SK-N-SH treated with all-trans-retinoic acid at 6 μM for 48 hours (cell line): ENCODE measurements at regions not wholly inside any gene's neighbourhood (a gene's known extent, or its start where the extent isn't known, plus 50 kb on each side); places are given as distances from the start of the nearest gene placed in this dataset.
"Not testable (repeated sequence)": the region's sequence is repeated elsewhere in the genome, so short reads cannot be mapped to it uniquely, and the experiment has no call there.

ENCODE experiments used
- ATAC-seq: fragments of 200-7000 bp; cut with Tn5 transposase; 3 replicates; pipeline ENCODE4 v1.9.1; 2020; ENCODE audit warnings: mild to moderate bottlenecking, moderate library complexity
- ARNTL ChIP-seq: fragments of 450-650 bp; formaldehyde crosslinking; IDR thresholded peaks from 2 replicates; pipeline ENCODE4 v1.5.0; 2020; ENCODE audit warnings: low read depth, mild to moderate bottlenecking, moderate library complexity, borderline replicate concordance
- BACH2 ChIP-seq: fragments of 250-450 bp; sonication (Bioruptor Pico); IDR thresholded peaks from 2 replicates; pipeline ENCODE4 v1.9.0; 2021; ENCODE audit warnings: mild to moderate bottlenecking, borderline replicate concordance
- CREB5 ChIP-seq: fragments of 250-450 bp; sonication (Bioruptor Pico); IDR thresholded peaks from 2 replicates; pipeline ENCODE4 v1.5.1; 2020; ENCODE audit warnings: low read depth, mild to moderate bottlenecking, moderate library complexity
- CSDC2 ChIP-seq: fragments of 250-450 bp; sonication (Bioruptor Pico); IDR thresholded peaks from 2 replicates; pipeline ENCODE4 v1.5.0; 2020; ENCODE audit warnings: mild to moderate bottlenecking, moderate library complexity
- CSRNP3 ChIP-seq: fragments of 250-450 bp; sonication (Bioruptor Pico); IDR thresholded peaks from 2 replicates; pipeline ENCODE4 v1.5.1; 2021; ENCODE audit warnings: mild to moderate bottlenecking, moderate library complexity
- ESRRG ChIP-seq: fragments of 250-450 bp; sonication (Bioruptor Pico); IDR thresholded peaks from 2 replicates; pipeline ENCODE4 v1.6.1; 2021; ENCODE audit warnings: mild to moderate bottlenecking
- GLIS3 ChIP-seq: fragments of 250-450 bp; sonication (Bioruptor Pico); IDR thresholded peaks from 2 replicates; pipeline ENCODE4 v1.5.0; 2020; ENCODE audit warnings: mild to moderate bottlenecking, moderate library complexity
- ISL1 ChIP-seq: fragments of 250-450 bp; sonication (Bioruptor Pico); IDR thresholded peaks from 2 replicates; pipeline ENCODE4 v2.1.2; 2022; ENCODE audit warnings: mild to moderate bottlenecking, moderate library complexity
- OSR1 ChIP-seq: fragments of 250-450 bp; sonication (Bioruptor Pico); IDR thresholded peaks from 2 replicates; pipeline ENCODE4 v1.8.0; 2022; ENCODE audit warnings: moderate library complexity, mild to moderate bottlenecking, inconsistent platforms
- PPARA ChIP-seq: fragments of 250-450 bp; sonication (Bioruptor Pico); IDR thresholded peaks from 2 replicates; pipeline ENCODE4 v1.5.0; 2020; ENCODE audit warnings: mild to moderate bottlenecking, borderline replicate concordance
- RARB ChIP-seq: fragments of 250-450 bp; sonication (Bioruptor Pico); IDR thresholded peaks from 2 replicates; pipeline ENCODE4 v1.8.0; 2021; ENCODE audit warnings: mild to moderate bottlenecking, moderate library complexity
- SNAI2 ChIP-seq: fragments of 250-450 bp; sonication (Bioruptor Pico); IDR thresholded peaks from 2 replicates; pipeline ENCODE4 v1.5.0; 2020; ENCODE audit warnings: mild to moderate bottlenecking, moderate library complexity
- TCF4 ChIP-seq: fragments of 250-450 bp; sonication (Bioruptor Pico); IDR thresholded peaks from 2 replicates; pipeline ENCODE4 v1.8.0; 2021; ENCODE audit warnings: mild to moderate bottlenecking, moderate library complexity, borderline replicate concordance
- TSHZ2 ChIP-seq: fragments of 250-450 bp; sonication (Bioruptor Pico); IDR thresholded peaks from 2 replicates; pipeline ENCODE4 v1.5.0; 2020; ENCODE audit warnings: mild to moderate bottlenecking, moderate library complexity
- ZC3H10 ChIP-seq: fragments of 250-450 bp; sonication (Bioruptor Pico); IDR thresholded peaks from 2 replicates; pipeline ENCODE4 v1.5.1; 2021; ENCODE audit warnings: mild to moderate bottlenecking, moderate library complexity
- ZFP3 ChIP-seq: fragments of 250-450 bp; sonication (Bioruptor Pico); IDR thresholded peaks from 2 replicates; pipeline ENCODE4 v1.5.0; 2020; ENCODE audit warnings: mild to moderate bottlenecking, moderate library complexity
- ZFP30 ChIP-seq: fragments of 450-650 bp; formaldehyde crosslinking; IDR thresholded peaks from 2 replicates; pipeline ENCODE4 v1.5.0; 2022; ENCODE audit warnings: mild to moderate bottlenecking, moderate library complexity
- ZNF8 ChIP-seq: fragments of 450-650 bp; formaldehyde crosslinking; IDR thresholded peaks from 2 replicates; pipeline ENCODE4 v1.5.0; 2020; ENCODE audit warnings: mild to moderate bottlenecking, moderate library complexity
- TF ChIP-seq, protein P1 (sequence below): fragments of 250-450 bp; sonication (Bioruptor Pico); IDR thresholded peaks from 2 replicates; pipeline ENCODE4 v1.8.0; 2021; ENCODE audit warnings: low read depth, mild to moderate bottlenecking, moderate library complexity, borderline replicate concordance

GRCh38 chr2:5617796-5618195 is 74.4 kb upstream of the SOX11 start:
- TF ChIP-seq BACH2 (CRISPR knock-in tag) (no peak), CREB5 (CRISPR knock-in tag) (no peak), ISL1 (CRISPR knock-in tag) (no peak), TSHZ2 (CRISPR knock-in tag) (no peak), GLIS3 (CRISPR knock-in tag) (no peak), ESRRG (CRISPR knock-in tag) (no peak), PPARA (CRISPR knock-in tag) (no peak), TCF4 (CRISPR knock-in tag) (no peak), ZFP30 (CRISPR knock-in tag) (no peak), SNAI2 (CRISPR knock-in tag) (no peak), ZC3H10 (CRISPR knock-in tag) (no peak), CSRNP3 (no peak)
- TF ChIP-seq, protein P1, sequence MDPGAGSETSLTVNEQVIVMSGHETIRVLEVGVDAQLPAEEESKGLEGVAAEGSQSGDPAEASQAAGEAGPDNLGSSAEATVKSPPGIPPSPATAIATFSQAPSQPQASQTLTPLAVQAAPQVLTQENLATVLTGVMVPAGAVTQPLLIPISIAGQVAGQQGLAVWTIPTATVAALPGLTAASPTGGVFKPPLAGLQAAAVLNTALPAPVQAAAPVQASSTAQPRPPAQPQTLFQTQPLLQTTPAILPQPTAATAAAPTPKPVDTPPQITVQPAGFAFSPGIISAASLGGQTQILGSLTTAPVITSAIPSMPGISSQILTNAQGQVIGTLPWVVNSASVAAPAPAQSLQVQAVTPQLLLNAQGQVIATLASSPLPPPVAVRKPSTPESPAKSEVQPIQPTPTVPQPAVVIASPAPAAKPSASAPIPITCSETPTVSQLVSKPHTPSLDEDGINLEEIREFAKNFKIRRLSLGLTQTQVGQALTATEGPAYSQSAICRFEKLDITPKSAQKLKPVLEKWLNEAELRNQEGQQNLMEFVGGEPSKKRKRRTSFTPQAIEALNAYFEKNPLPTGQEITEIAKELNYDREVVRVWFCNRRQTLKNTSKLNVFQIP (CRISPR knock-in tag): no peak
- TF ChIP-seq, all 23 proteins: peak for 0
- ATAC-seq: no peak

- TF ChIP-seq ZFP3 (CRISPR knock-in tag): no peak
- TF ChIP-seq SNAI2 (CRISPR knock-in tag): no peak
- TF ChIP-seq ARNTL: no peak
- TF ChIP-seq ZNF8 (CRISPR knock-in tag): no peak
- TF ChIP-seq ISL1 (CRISPR knock-in tag): no peak
- TF ChIP-seq TSHZ2 (CRISPR knock-in tag): no peak
- no peak for TF ChIP-seq ZC3H10 (CRISPR knock-in tag)
- no peak for TF ChIP-seq ZFP30 (CRISPR knock-in tag)
- TF ChIP-seq RARB (CRISPR knock-in tag): no peak
- TF ChIP-seq, protein P1 (CRISPR knock-in tag): no peak
- no peak for TF ChIP-seq OSR1 (CRISPR knock-in tag)
- TF ChIP-seq GLIS3 (CRISPR knock-in tag): no peak
- TF ChIP-seq ESRRG (CRISPR knock-in tag): no peak
- TF ChIP-seq CSRNP3: no peak
- no peak for TF ChIP-seq CSDC2 (CRISPR knock-in tag)
- TF ChIP-seq BACH2 (CRISPR knock-in tag): no peak
- ATAC-seq: no peak
Measured at GRCh38 chr2:5618271-5618670, 73.9 kb upstream of the SOX11 start.

DNA sequence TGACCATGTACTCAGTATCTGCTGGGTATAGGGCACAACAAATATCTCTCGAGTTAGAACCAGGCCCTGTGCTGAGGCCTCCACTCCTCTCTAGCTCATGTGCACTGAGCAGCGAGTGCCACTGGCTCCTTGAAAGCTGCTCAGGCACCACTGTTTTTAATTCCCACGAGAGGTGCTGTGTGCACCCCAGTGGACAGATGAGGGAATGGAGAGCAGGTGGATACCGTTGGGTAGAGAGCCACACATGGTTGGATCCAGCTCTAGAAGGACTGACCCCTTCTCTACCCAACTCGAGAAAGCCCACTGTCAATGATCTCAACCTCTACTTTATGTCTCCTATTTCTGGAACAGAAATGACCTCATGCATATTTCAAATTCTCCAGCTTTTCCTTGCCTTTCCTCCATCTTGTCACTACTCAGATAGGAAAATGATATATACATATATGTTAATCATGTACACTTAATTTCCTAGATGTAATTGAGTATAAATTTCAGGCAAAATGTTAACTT is 66.6 kb upstream of the SOX11 start:
- ATAC-seq: not testable (repeated sequence)

DNA sequence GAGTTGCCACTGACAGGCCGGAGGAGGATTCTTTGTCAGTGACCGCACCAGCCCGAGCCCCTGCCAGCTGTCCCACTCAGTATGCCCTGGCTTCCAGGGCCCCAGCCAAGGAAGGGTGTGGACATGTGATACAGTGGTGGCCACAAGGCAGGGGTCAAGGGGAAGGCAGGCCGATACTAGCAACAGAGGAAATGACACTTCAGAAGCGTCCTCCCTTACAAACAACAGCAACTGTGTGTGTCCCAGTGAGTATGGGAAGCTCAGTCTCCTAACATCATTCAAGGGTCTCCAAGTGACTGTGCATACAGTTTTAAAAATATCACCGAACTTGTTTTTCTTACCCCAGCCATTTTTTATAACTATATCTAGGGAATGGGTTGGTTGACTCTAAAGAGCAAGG is 63.7 kb upstream of the SOX11 start:
- not testable (repeated sequence) for ATAC-seq

DNA sequence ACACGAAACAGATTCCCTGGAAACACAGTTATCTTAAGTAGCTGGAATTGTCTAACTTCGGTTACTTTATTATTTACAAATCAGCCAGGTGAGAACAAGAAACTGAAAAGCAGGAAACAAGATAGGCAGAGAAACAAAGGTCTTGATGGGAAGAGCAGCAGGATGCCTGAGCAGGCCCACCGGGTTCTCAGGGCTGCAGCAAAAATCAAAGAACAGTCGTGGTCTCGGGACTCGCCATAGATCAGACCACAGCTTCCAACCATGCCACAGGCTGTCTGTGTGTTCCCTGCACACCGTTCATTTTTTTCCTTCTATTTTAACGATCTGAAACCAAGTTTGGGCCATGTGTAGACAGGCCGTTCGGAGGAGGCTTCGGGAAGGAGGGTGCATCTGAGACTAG is 62.7 kb upstream of the SOX11 start:
- ATAC-seq: not testable (repeated sequence)

- ATAC-seq: not testable (repeated sequence)
Measured at GRCh38 chr2:5637051-5637450, 55.1 kb upstream of the SOX11 start.
